HepG2 (cell line): ENCODE measurements at regions not wholly inside any gene's neighbourhood (a gene's known extent, or its start where the extent isn't known, plus 50 kb on each side); places are given as distances from the start of the nearest gene placed in this dataset.

Experiments used
- ATAC-seq: fragments of 200-7000 bp; cut with Tn5 transposase; 3 replicates; pipeline ENCODE4 v1.9.1; 2020; ENCODE audit warnings: mild to moderate bottlenecking, moderate library complexity
- BruUV-seq: library from RNA; stranded (reverse); fragments of 400-500 nt; replicated peaks from 2 replicates; lab custom pipeline; 2021; lab: Mats Ljungman, UMichigan
- CTCF ChIA-PET: fragments of 300-600 bp; formaldehyde crosslinking; extraction: SDS; loops from one replicate; lab custom pipeline; 2021; ENCODE audit warnings: low total read pairs, inconsistent platforms, low intra/inter-chr PET ratio; lab: Yijun Ruan, JAX
- POLR2A ChIA-PET: fragments of 350-600 bp; sonication (Branson Sonifier 250); formaldehyde crosslinking; loops from one replicate; lab custom pipeline; 2020; ENCODE audit warnings: antibody characterized with exemption, inconsistent platforms; lab: Yijun Ruan, JAX
- DNase-seq: peaks from one replicate; pipeline ENCODE4 v3.0.0-alpha.2; 2015; ENCODE audit warnings: low spot score
- FAIRE-seq: peaks from 3 replicates; lab custom pipeline; 2011; peaks lifted over from hg19 to GRCh38; lab: Jason Lieb, UNC
- H2AFZ ChIP-seq: one replicate; pipeline ENCODE4 v1.6.1; 2011; ENCODE audit warnings: low read length, inconsistent platforms
- H3K27ac ChIP-seq: fragments of 300-600 bp; 3 replicates; pipeline ENCODE4 v1.8.0; 2011; ENCODE audit warnings: mixed run types, mild to moderate bottlenecking, mixed read lengths, low read length, inconsistent platforms; ENCODE audit not compliant: insufficient read depth; ENCODE audit errors: extremely low read length
- H3K27me3 ChIP-seq, 2 experiments: fragments of 200-600 bp in 1 of 2; 2 replicates in 1 of 2; 3 replicates in 1 of 2; pipeline versions ENCODE4 v1.6.0 to v1.8.0; 2011; ENCODE audit warnings: low read length in 2 of 2, mild to moderate bottlenecking in 2 of 2, moderate library complexity in 2 of 2, inconsistent platforms in 1 of 2; ENCODE audit not compliant: insufficient read depth in 2 of 2, control insufficient read depth in 1 of 2
- H3K36me3 ChIP-seq, 2 experiments: fragments of 200-600 bp in 1 of 2; replicated peaks in 1 of 2; 2 replicates in 1 of 2; 3 replicates in 1 of 2; pipeline versions ENCODE4 v1.5.1 to v1.8.0; 2011; ENCODE audit warnings: low read length in 2 of 2, inconsistent platforms in 1 of 2; ENCODE audit not compliant: insufficient read depth in 2 of 2, control insufficient read depth in 1 of 2
- H3K4me1 ChIP-seq: 2 replicates; pipeline ENCODE4 v1.5.1; 2012; ENCODE audit warnings: low read length, inconsistent platforms; ENCODE audit not compliant: insufficient read depth
- H3K4me2 ChIP-seq: 2 replicates; pipeline ENCODE4 v1.6.0; 2011; ENCODE audit warnings: low read depth, low read length, inconsistent platforms
- H3K4me3 ChIP-seq, 3 experiments: fragments of 200-600 bp in 1 of 3; sonication (generic), shearing (Covaris generic) in 1 of 3; replicated peaks in 1 of 3; 2 replicates each; pipeline ENCODE4 v1.5.1; 2011 to 2016; ENCODE audit warnings: low read length in 3 of 3, inconsistent platforms in 2 of 3, low read depth in 2 of 3, mild to moderate bottlenecking in 2 of 3, control low read depth in 1 of 3, mixed read lengths in 1 of 3; ENCODE audit not compliant: insufficient read depth in 1 of 3
- H3K79me2 ChIP-seq: one replicate; pipeline ENCODE4 v1.6.1; 2011; ENCODE audit warnings: low read length, inconsistent platforms; ENCODE audit not compliant: insufficient read depth
- H3K9ac ChIP-seq: 2 replicates; pipeline ENCODE4 v1.6.0; 2011; ENCODE audit warnings: mild to moderate bottlenecking, low read depth, low read length, inconsistent platforms; ENCODE audit not compliant: insufficient read depth
- H3K9me3 ChIP-seq: 2 replicates; pipeline ENCODE4 v1.5.1; 2012; ENCODE audit warnings: mild to moderate bottlenecking, low read length
- H4K20me1 ChIP-seq: 2 replicates; pipeline ENCODE4 v1.6.0; 2011; ENCODE audit warnings: inconsistent platforms, mild to moderate bottlenecking, low read length, moderate library complexity; ENCODE audit not compliant: insufficient read depth
- GMEB2 ChIP-seq: IDR thresholded peaks from 2 replicates; pipeline ENCODE4 v1.6.1; 2016; ENCODE audit warnings: missing biosample characterization, missing genetic modification reagents, low read depth
- HDAC2 ChIP-seq: sonication (generic); formaldehyde crosslinking; IDR thresholded peaks from 2 replicates; pipeline ENCODE4 v1.4.0; 2020; ENCODE audit warnings: missing genetic modification reagents
- ISX ChIP-seq: sonication (generic); formaldehyde crosslinking; conservative IDR thresholded peaks from 2 replicates; pipeline ENCODE4 v1.5.0; 2020; ENCODE audit warnings: missing genetic modification reagents
- KIAA2018 ChIP-seq: sonication (generic); formaldehyde crosslinking; IDR thresholded peaks from 2 replicates; pipeline ENCODE4 v1.5.0; 2020; ENCODE audit warnings: mild to moderate bottlenecking, missing genetic modification reagents, borderline replicate concordance
- KLF9 ChIP-seq: IDR thresholded peaks from 2 replicates; pipeline ENCODE4 v1.6.1; 2016; ENCODE audit warnings: low read depth
- MIER2 ChIP-seq: IDR thresholded peaks from 2 replicates; pipeline ENCODE4 v1.6.1; 2016; ENCODE audit warnings: missing biosample characterization, missing genetic modification reagents
- MZF1 ChIP-seq: sonication (generic); formaldehyde crosslinking; IDR thresholded peaks from 2 replicates; pipeline ENCODE4 v1.8.1; 2023; ENCODE audit warnings: mild to moderate bottlenecking, missing genetic modification reagents, borderline replicate concordance
- RBFOX2 ChIP-seq: fragments of 200-400 bp; formaldehyde crosslinking; IDR thresholded peaks from 2 replicates; pipeline ENCODE4 v1.6.1; 2017; ENCODE audit warnings: low read depth, mild to moderate bottlenecking, low read length
- SNAPC2 ChIP-seq: sonication (generic); formaldehyde crosslinking; IDR thresholded peaks from 2 replicates; pipeline ENCODE4 v1.8.1; 2022; ENCODE audit warnings: mild to moderate bottlenecking, missing genetic modification reagents
- SP140L ChIP-seq: sonication (generic); formaldehyde crosslinking; IDR thresholded peaks from 2 replicates; pipeline ENCODE4 v1.4.0; 2020; ENCODE audit warnings: missing genetic modification reagents, borderline replicate concordance
- TAF1 ChIP-seq: sonication (generic); formaldehyde crosslinking; IDR thresholded peaks from 2 replicates; pipeline ENCODE4 v1.4.0; 2020; ENCODE audit warnings: missing genetic modification reagents
- TEAD3 ChIP-seq: optimal IDR thresholded peaks from 2 replicates; pipeline ENCODE3; 2016; ENCODE audit warnings: borderline replicate concordance
- TGIF2 ChIP-seq: IDR thresholded peaks from 2 replicates; pipeline ENCODE4 v1.6.1; 2016; ENCODE audit warnings: control low read depth, missing compliant biosample characterization
- YY1 ChIP-seq: IDR thresholded peaks from 2 replicates; pipeline ENCODE4 v1.6.1; 2011; ENCODE audit warnings: low read length, low read depth, moderate library complexity, mild to moderate bottlenecking; ENCODE audit not compliant: insufficient read depth, insufficient replicate concordance
- ZNF138 ChIP-seq: sonication (generic); formaldehyde crosslinking; IDR thresholded peaks from 2 replicates; pipeline ENCODE4 v1.5.0; 2020; ENCODE audit warnings: mild to moderate bottlenecking, low read depth, missing genetic modification reagents
- ZNF235 ChIP-seq: sonication (generic); formaldehyde crosslinking; IDR thresholded peaks from 2 replicates; pipeline ENCODE4 v1.8.1; 2023; ENCODE audit warnings: mild to moderate bottlenecking, missing genetic modification reagents, borderline replicate concordance
- ZNF331 ChIP-seq: sonication (generic); formaldehyde crosslinking; IDR thresholded peaks from 2 replicates; pipeline ENCODE4 v1.4.0; 2020; ENCODE audit warnings: missing genetic modification reagents
- ZSCAN31 ChIP-seq: sonication (generic); formaldehyde crosslinking; IDR thresholded peaks from 2 replicates; pipeline ENCODE4 v1.5.0; 2020; ENCODE audit warnings: low read depth, mild to moderate bottlenecking, missing genetic modification reagents
- WGBS: methylation state at CpG from one replicate; pipeline ENCODE4 v1.1.6; 2017; ENCODE audit warnings: low lambda C conversion rate; 5-methylcytosine and 5-hydroxymethylcytosine counted together
- in situ Hi-C: cut with HindIII; loops from 2 replicates; pipeline ENCODE4 v1.10.0; 2017; ENCODE audit warnings: low pct_unique_long_range_greater_than_20kb; ENCODE audit not compliant: extremely low pct_ligation_motif_present
- intact Hi-C: fragments of 100-400 bp; cut with micrococcal nuclease; formaldehyde crosslinking; loops from one replicate; pipeline ENCODE4 v1.10.0; 2022; ENCODE audit not compliant: unreplicated experiment

- Histone ChIP-seq H3K9ac (no peak overlapping the region), H3K4me2 (no peak overlapping the region), H2AFZ (no peak overlapping the region), H4K20me1 (no peaks in the 10 kb centered on the region), H3K36me3 (no peaks in the 10 kb centered on the region), H3K27ac (no peak overlapping the region), H3K4me3 (no peak overlapping the region), H3K27me3 (no peaks in the 10 kb centered on the region), H3K9me3 (peaks cover 4% of the 10 kb centered on the region; the same call in 1 of the 2 replicates), H3K79me2 (no peaks in the 10 kb centered on the region), H3K4me1 (no peaks in the 10 kb centered on the region)
- ATAC-seq (no peak), FAIRE-seq (no peak), DNase-seq (no peak)
- no TSS peak for BruUV-seq
- CTCF ChIA-PET, result no interaction called here
- POLR2A ChIA-PET, result no interaction called here
- intact Hi-C loops (no loop called here), in situ Hi-C loops (no loop called here)
- WGBS, result 61% methylated on average over 17 of the region's 17 CpGs
- TF ChIP-seq ISX (CRISPR knock-in tag) (no peak), ZNF331 (CRISPR knock-in tag) (no peak), SP140L (no peak), TAF1 (CRISPR knock-in tag) (no peak), YY1 (no peak), HDAC2 (CRISPR knock-in tag) (no peak), ZSCAN31 (CRISPR knock-in tag) (no peak), TEAD3 (CRISPR knock-in tag) (no peak), KIAA2018 (CRISPR knock-in tag) (no peak), ZNF138 (no peak), MIER2 (CRISPR knock-in tag) (no peak), MZF1 (CRISPR knock-in tag) (no peak), SNAPC2 (CRISPR knock-in tag) (no peak), TGIF2 (no peak), ZNF235 (no peak), KLF9 (CRISPR knock-in tag) (no peak), RBFOX2 (no peak), GMEB2 (no peak)
Measured at GRCh38 chr4:32633421-32633820, 1913.3 kb downstream of the PCDH7 start.
